CD4-positive, alpha-beta T cell (primary cell): ENCODE measurements at regions not wholly inside any gene's neighbourhood (a gene's known extent, or its start where the extent isn't known, plus 50 kb on each side); places are given as distances from the start of the nearest gene placed in this dataset.

Experiments
- ATAC-seq: fragments of 200-7000 bp; cut with Tn5 transposase; one replicate; pipeline ENCODE4 v1.10.0; 2022; ENCODE audit warnings: mild to moderate bottlenecking; ENCODE audit not compliant: poor library complexity
- CTCF ChIA-PET: fragments of 350-600 bp; sonication (Branson Sonifier 250); formaldehyde crosslinking; loops from one replicate; lab custom pipeline; 2021; ENCODE audit warnings: antibody characterized with exemption, inconsistent platforms; lab: Charles Lee
- POLR2A ChIA-PET: fragments of 350-600 bp; sonication (Branson Sonifier 250); formaldehyde crosslinking; loops from one replicate; lab custom pipeline; 2021; ENCODE audit warnings: antibody characterized with exemption, inconsistent platforms; lab: Charles Lee
- DNase-seq, 14 experiments: peaks; one replicate each; pipeline ENCODE4 v3.0.0-alpha.2; 2013 to 2020; ENCODE audit warnings: mixed read lengths in 2 of 14
- H3K27ac ChIP-seq, 2 donors: one replicate each; pipeline versions ENCODE4 v1.5.1 to v1.7.0; 2013; ENCODE audit warnings: low read length in 2 of 2, low read depth in 1 of 2, mild to moderate bottlenecking in 1 of 2
- H3K27me3 ChIP-seq, 2 experiments: 1 replicate in 1 of 2; 2 replicates in 1 of 2; pipeline versions ENCODE4 v1.6.1 to v1.7.0; 2013; ENCODE audit warnings: low read length in 2 of 2, control low read depth in 1 of 2, mild to moderate bottlenecking in 1 of 2, moderate library complexity in 1 of 2; ENCODE audit not compliant: insufficient read depth in 2 of 2, control insufficient read depth in 1 of 2
- H3K36me3 ChIP-seq: one replicate; pipeline ENCODE4 v1.6.1; 2013; ENCODE audit warnings: low read length, control low read depth; ENCODE audit not compliant: insufficient read depth
- H3K4me1 ChIP-seq: one replicate; pipeline ENCODE4 v1.6.1; 2013; ENCODE audit warnings: low read length, control low read depth; ENCODE audit not compliant: insufficient read depth
- H3K4me3 ChIP-seq: one replicate; pipeline ENCODE4 v1.5.1; 2013; ENCODE audit warnings: mild to moderate bottlenecking, low read length, moderate library complexity
- H3K9me3 ChIP-seq, 2 experiments: 1 replicate in 1 of 2; 2 replicates in 1 of 2; pipeline versions ENCODE4 v1.6.1 to v1.7.0; 2013; ENCODE audit warnings: low read length in 2 of 2, mild to moderate bottlenecking in 2 of 2, control low read depth in 1 of 2, moderate library complexity in 1 of 2; ENCODE audit not compliant: control insufficient read depth in 1 of 2, insufficient read depth in 1 of 2
- H3K27ac Mint-ChIP-seq: one replicate; pipeline ENCODE4 v1.8.0; 2020; ENCODE audit warnings: mixed read lengths
- H3K27me3 Mint-ChIP-seq: one replicate; pipeline ENCODE4 v1.8.0; 2021; ENCODE audit warnings: mixed read lengths
- H3K36me3 Mint-ChIP-seq: one replicate; pipeline ENCODE4 v1.8.0; 2021; ENCODE audit warnings: low read depth, mixed read lengths
- H3K4me1 Mint-ChIP-seq: one replicate; pipeline ENCODE4 v1.8.0; 2021; ENCODE audit warnings: low read depth, mixed read lengths
- H3K4me3 Mint-ChIP-seq: one replicate; pipeline ENCODE4 v1.8.0; 2020; ENCODE audit warnings: mild to moderate bottlenecking, mixed read lengths
- H3K9me3 Mint-ChIP-seq: one replicate; pipeline ENCODE4 v1.8.0; 2020; ENCODE audit warnings: mixed read lengths
- CTCF ChIP-seq: fragments of 200-600 bp; IDR thresholded peaks from one replicate; pipeline ENCODE4 v1.8.0; 2022; ENCODE audit warnings: antibody characterized with exemption, mild to moderate bottlenecking
- intact Hi-C, 2 experiments: fragments of 100-400 bp; cut with DNase I in 1 of 2; cut with micrococcal nuclease in 1 of 2; formaldehyde crosslinking; loops; one replicate each; pipeline versions ENCODE4 v1.15.1 to v1.9.0; 2023 to 2025; cut with DNase I, micrococcal nuclease

DNA sequence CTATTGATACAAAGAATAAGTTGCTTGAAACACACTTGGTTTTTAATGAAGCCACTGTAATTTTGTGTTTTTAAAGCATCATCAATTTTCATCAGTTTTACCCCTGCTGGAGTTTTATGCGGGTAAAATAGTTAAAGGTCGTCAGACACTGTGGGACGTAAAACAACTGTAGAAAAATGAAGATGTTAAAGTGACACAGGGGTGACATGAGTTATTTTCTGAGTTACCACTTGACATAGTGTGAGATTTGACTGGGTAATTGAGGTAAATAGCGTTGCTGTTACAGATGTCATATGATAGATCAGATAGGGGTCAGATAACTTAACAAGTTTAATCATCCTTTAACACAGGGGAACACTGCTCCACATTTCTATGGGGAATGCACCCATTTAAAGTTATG lies 297.6 kb downstream of the CHL1 start:
- ATAC-seq (no peak), DNase-seq (no peak)
- no peaks in the 10 kb centered on the region for H3K9me3 ChIP-seq
- H3K4me3 Mint-ChIP-seq: no peak overlapping the region
- H3K27me3 ChIP-seq: no peaks in the 10 kb centered on the region
- no peaks in the 10 kb centered on the region for H3K9me3 Mint-ChIP-seq
- no peaks in the 10 kb centered on the region for H3K4me1 ChIP-seq
- no peaks in the 10 kb centered on the region for H3K36me3 Mint-ChIP-seq
- no peak for TF ChIP-seq CTCF
- no peaks in the 10 kb centered on the region for H3K4me1 Mint-ChIP-seq
- intact Hi-C loops: no loop called here
- POLR2A ChIA-PET: no interaction called here
- no peak overlapping the region for H3K4me3 ChIP-seq
- no peaks in the 10 kb centered on the region for H3K36me3 ChIP-seq
- H3K27me3 Mint-ChIP-seq: no peaks in the 10 kb centered on the region
- H3K27ac Mint-ChIP-seq: no peak overlapping the region
- no peak overlapping the region for H3K27ac ChIP-seq
- CTCF ChIA-PET: no interaction called here

DNA sequence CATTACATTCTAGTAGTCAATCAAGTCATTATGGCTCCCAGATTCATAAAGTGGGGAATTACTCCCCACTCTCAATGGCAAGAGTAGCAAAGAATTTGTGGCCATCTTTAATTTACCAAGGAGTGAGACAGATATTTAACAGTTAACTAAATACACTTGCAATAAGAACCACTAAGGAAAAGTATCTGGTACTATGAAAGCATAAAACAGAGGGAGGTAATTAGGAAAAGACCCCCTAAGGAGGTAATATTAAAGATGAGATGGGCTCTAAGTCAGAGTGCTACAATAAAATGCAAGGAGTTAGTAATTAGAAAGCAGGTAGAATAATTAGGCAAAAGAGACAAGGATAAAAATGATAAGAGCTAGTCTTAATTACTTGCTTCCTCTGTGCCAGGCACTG lies 301.9 kb downstream of the CHL1 start:
- intact Hi-C loops: no loop called here
- ATAC-seq: no peak
- H3K4me3 ChIP-seq: no peak overlapping the region
- ChIA-PET POLR2A (no interaction called here), CTCF (no interaction called here)
- H3K4me1 Mint-ChIP-seq: no peaks in the 10 kb centered on the region
- H3K9me3 ChIP-seq: peaks cover 0 to 4% of the 10 kb centered on the region in 2 experiments
- no peaks in the 10 kb centered on the region for H3K27me3 ChIP-seq
- H3K27me3 Mint-ChIP-seq: no peaks in the 10 kb centered on the region
- no peak overlapping the region for H3K27ac Mint-ChIP-seq
- H3K9me3 Mint-ChIP-seq: no peaks in the 10 kb centered on the region
- no peak overlapping the region for H3K4me3 Mint-ChIP-seq
- H3K36me3 ChIP-seq: no peaks in the 10 kb centered on the region
- no peaks in the 10 kb centered on the region for H3K36me3 Mint-ChIP-seq
- no peak for TF ChIP-seq CTCF
- H3K27ac ChIP-seq: no peak overlapping the region
- DNase-seq: no peak
- H3K4me1 ChIP-seq: no peaks in the 10 kb centered on the region

- H3K4me1 ChIP-seq: no peaks in the 10 kb centered on the region
- H3K27ac Mint-ChIP-seq: no peak overlapping the region
- no peak for DNase-seq
- no peak for TF ChIP-seq CTCF
- ATAC-seq: no peak
- H3K27me3 Mint-ChIP-seq: no peaks in the 10 kb centered on the region
- no peak overlapping the region for H3K4me3 Mint-ChIP-seq
- H3K4me3 ChIP-seq: no peak overlapping the region
- H3K27ac ChIP-seq: no peak overlapping the region
- intact Hi-C loops: no loop called here
- no peaks in the 10 kb centered on the region for H3K36me3 Mint-ChIP-seq
- CTCF ChIA-PET: no interaction called here
- H3K36me3 ChIP-seq: no peaks in the 10 kb centered on the region
- no peaks in the 10 kb centered on the region for H3K9me3 Mint-ChIP-seq
- POLR2A ChIA-PET: no interaction called here
- no peaks in the 10 kb centered on the region for H3K4me1 Mint-ChIP-seq
- peaks cover 0 to 4% of the 10 kb centered on the region in 2 experiments for H3K9me3 ChIP-seq
- H3K27me3 ChIP-seq: no peaks in the 10 kb centered on the region
Measured at GRCh38 chr3:499001-499761, 302.6 kb downstream of the CHL1 start.
